T47D (cell line): ENCODE measurements at regions not wholly inside any gene's neighbourhood (a gene's known extent, or its start where the extent isn't known, plus 50 kb on each side); places are given as distances from the start of the nearest gene placed in this dataset.

Experiments used
- DNase-seq, 2 experiments: peaks; one replicate each; pipeline versions ENCODE4 v3.0.0 to v3.0.0-alpha.2; 2011 to 2012; ENCODE audit warnings: low read depth in 1 of 2, low spot score in 1 of 2
- JUND ChIP-seq: IDR thresholded peaks from 2 replicates; pipeline ENCODE4 v1.6.1; 2012; ENCODE audit warnings: low read depth
- in situ Hi-C: cut with HindIII; loops from 2 replicates; pipeline ENCODE4 v1.10.0; 2016; ENCODE audit warnings: low sequenced_read_pairs, low pct_unique_long_range_greater_than_20kb

DNA sequence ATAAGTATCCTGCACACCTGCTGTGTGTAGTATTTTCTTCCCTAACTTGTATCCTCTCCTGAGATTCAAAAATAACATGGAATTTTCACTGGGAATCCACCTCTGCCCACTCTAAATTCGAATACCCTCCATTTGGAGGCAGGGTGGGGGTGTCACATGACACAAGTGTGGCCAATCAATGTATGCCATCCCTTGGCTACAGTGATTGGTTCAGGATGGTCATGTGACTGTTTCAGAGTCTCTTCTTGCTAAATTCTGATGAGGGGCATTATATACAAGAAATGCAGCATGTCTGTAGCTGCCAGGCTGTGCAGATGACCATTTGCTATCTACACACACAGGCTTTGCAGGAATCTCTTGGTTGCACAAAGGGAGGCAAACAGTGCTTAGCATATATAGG, 86.8 kb upstream of the TMEM132C start:
- in situ Hi-C loops, result no loop called here
- no peak for TF ChIP-seq JUND
- DNase-seq, result no peak

- no peak for TF ChIP-seq JUND
- no peak for DNase-seq
- in situ Hi-C loops, result no loop called here
These were observed 76.9 kb upstream of the TMEM132C start for GRCh38 chr12:128190052-128190451.

- in situ Hi-C loops, result no loop called here
- no peak for TF ChIP-seq JUND
- no peak for DNase-seq
These were observed 76.4 kb upstream of the TMEM132C start for GRCh38 chr12:128190614-128191013.

DNA sequence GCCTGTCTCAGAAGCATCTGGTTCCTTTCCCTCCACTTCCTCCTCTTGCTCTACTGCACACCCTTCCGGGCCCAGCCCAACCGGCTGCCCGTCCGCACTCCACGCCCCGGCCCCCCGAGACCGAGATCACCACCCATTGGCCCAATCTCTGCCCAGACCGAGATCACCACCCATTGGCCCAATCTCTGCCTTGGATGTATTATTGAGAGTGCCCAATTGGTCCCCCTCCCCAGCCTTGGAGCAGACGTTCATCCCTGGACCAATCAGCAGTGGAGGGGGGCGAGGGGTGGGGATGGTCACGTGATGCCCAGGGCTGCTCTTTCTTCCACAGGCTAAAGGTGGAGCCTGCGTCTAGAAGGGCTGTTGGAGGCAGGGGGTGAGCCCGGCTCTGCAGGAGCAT, 75.6 kb upstream of the TMEM132C start:
- no peak for DNase-seq
- TF ChIP-seq JUND, result no peak
- in situ Hi-C loops, result no loop called here

GRCh38 chr12:128204711-128205110, 62.3 kb upstream of the TMEM132C start:
- no peak for TF ChIP-seq JUND
- DNase-seq, result no peak
- in situ Hi-C loops, result no loop called here

- in situ Hi-C loops, result no loop called here
- TF ChIP-seq JUND, result no peak
These were observed 61.8 kb upstream of the TMEM132C start for GRCh38 chr12:128205145-128205544.

DNA sequence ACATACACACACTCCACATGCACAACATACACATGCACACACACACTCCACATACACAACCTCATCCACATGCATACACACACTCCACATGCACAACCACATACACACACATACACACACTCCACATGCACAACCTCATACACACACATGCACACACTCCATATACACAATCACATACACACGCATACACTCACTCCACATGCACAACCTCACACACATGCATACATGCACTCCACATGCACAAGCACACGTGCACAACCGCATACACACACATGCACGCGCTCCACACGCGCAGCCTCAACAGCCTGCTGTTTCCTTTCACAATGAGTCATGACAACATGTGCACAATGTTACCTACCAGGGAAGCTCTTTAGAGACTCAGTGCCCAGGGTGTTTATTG, 61.2 kb upstream of the TMEM132C start:
- DNase-seq, result no peak
- no peak for TF ChIP-seq JUND
- in situ Hi-C loops, result no loop called here

More at GRCh38 chr12:128205145-128205544, 61.8 kb upstream of the TMEM132C start:
- no peak for DNase-seq
